ENCODE measurements at regions not wholly inside any gene's neighbourhood (a gene's known extent, or its start where the extent isn't known, plus 50 kb on each side); places are given as distances from the start of the nearest gene placed in this dataset.
"Not testable (repeated sequence)": the region's sequence is repeated elsewhere in the genome, so short reads cannot be mapped to it uniquely, and the experiment has no call there.

- DNase-seq (ENCODE audit: low spot score) = no peak
- in situ Hi-C loops (cut with MboI; ENCODE audit: low sequenced_read_pairs, unreplicated experiment) = no loop called here
- TF ChIP-seq CTCF (IDR thresholded peaks at IDR 0.05; ENCODE audit: borderline replicate concordance, control extremely low read depth, extremely low read depth, insufficient read depth, missing control alignments) = no peak
These were observed 175.0 kb upstream of the SULF2 start for GRCh38 chr20:47960277-47960676.

- DNase-seq (ENCODE audit: low spot score); in situ Hi-C loops (cut with MboI; ENCODE audit: low sequenced_read_pairs, unreplicated experiment): not testable (repeated sequence)
These were observed 172.9 kb upstream of the SULF2 start for GRCh38 chr20:47957989-47958801.

- in situ Hi-C loops (cut with MboI; ENCODE audit: low sequenced_read_pairs, unreplicated experiment) = no loop called here
- DNase-seq (ENCODE audit: low spot score) = no peak
- no peak for TF ChIP-seq CTCF (IDR thresholded peaks at IDR 0.05; ENCODE audit: borderline replicate concordance, control extremely low read depth, extremely low read depth, insufficient read depth, missing control alignments)
These were observed 171.9 kb upstream of the SULF2 start for GRCh38 chr20:47957135-47957534.

- TF ChIP-seq CTCF (IDR thresholded peaks at IDR 0.05; ENCODE audit: borderline replicate concordance, control extremely low read depth, extremely low read depth, insufficient read depth, missing control alignments) = no peak
- in situ Hi-C loops (cut with MboI; ENCODE audit: low sequenced_read_pairs, unreplicated experiment) = no loop called here
- no peak for DNase-seq (ENCODE audit: low spot score)
These were observed 171.2 kb upstream of the SULF2 start for GRCh38 chr20:47956268-47956995.

- in situ Hi-C loops (cut with MboI; ENCODE audit: low sequenced_read_pairs, unreplicated experiment) = no loop called here
- DNase-seq (ENCODE audit: low spot score) = no peak
- no peak for TF ChIP-seq CTCF (IDR thresholded peaks at IDR 0.05; ENCODE audit: borderline replicate concordance, control extremely low read depth, extremely low read depth, insufficient read depth, missing control alignments)
These were observed 168.2 kb upstream of the SULF2 start for GRCh38 chr20:47953471-47953870.

GRCh38 chr20:47952023-47952564 lies 166.8 kb upstream of the SULF2 start:
- DNase-seq (ENCODE audit: low spot score) = no peak
- in situ Hi-C loops (cut with MboI; ENCODE audit: low sequenced_read_pairs, unreplicated experiment) = no loop called here
- TF ChIP-seq CTCF (IDR thresholded peaks at IDR 0.05; ENCODE audit: borderline replicate concordance, control extremely low read depth, extremely low read depth, insufficient read depth, missing control alignments) = no peak

- no peak for DNase-seq (ENCODE audit: low spot score)
- TF ChIP-seq CTCF (IDR thresholded peaks at IDR 0.05; ENCODE audit: borderline replicate concordance, control extremely low read depth, extremely low read depth, insufficient read depth, missing control alignments) = no peak
- in situ Hi-C loops (cut with MboI; ENCODE audit: low sequenced_read_pairs, unreplicated experiment) = no loop called here
These were observed 166.3 kb upstream of the SULF2 start for GRCh38 chr20:47951521-47951971.
